BJ (cell line): ENCODE measurements at regions not wholly inside any gene's neighbourhood (a gene's known extent, or its start where the extent isn't known, plus 50 kb on each side); places are given as distances from the start of the nearest gene placed in this dataset.

ENCODE experiments used
- CTCF ChIA-PET: fragments of 350-600 bp; formaldehyde crosslinking; extraction: SDS; loops from one replicate; lab custom pipeline; 2021; ENCODE audit warnings: antibody characterized with exemption, inconsistent platforms; lab: Yijun Ruan, JAX
- POLR2A ChIA-PET: fragments of 300-600 bp; sonication (Branson Sonifier 250); formaldehyde crosslinking; extraction: SDS; loops from one replicate; lab custom pipeline; 2021; ENCODE audit warnings: antibody characterized with exemption; lab: Charles Lee
- DNase-seq: peaks from one replicate; pipeline ENCODE4 v3.0.0-alpha.2; 2011; ENCODE audit warnings: low read depth
- H3K27me3 ChIP-seq: 2 replicates; pipeline ENCODE4 v1.6.0; 2011; ENCODE audit warnings: low read length; ENCODE audit not compliant: control insufficient read depth, insufficient read depth
- H3K36me3 ChIP-seq: 2 replicates; pipeline ENCODE4 v1.5.1; 2011; ENCODE audit warnings: low read length; ENCODE audit not compliant: control insufficient read depth, insufficient read depth
- H3K4me3 ChIP-seq: 2 replicates; pipeline ENCODE4 v1.5.1; 2011; ENCODE audit warnings: low read depth, mild to moderate bottlenecking, control low read depth, low read length
- TF ChIP-seq, protein P1 (sequence below): IDR thresholded peaks from 2 replicates; pipeline ENCODE4 v1.5.1; 2011; ENCODE audit warnings: low read depth, mild to moderate bottlenecking, control low read depth, inconsistent platforms, low read length, moderate library complexity; ENCODE audit not compliant: insufficient read depth

DNA sequence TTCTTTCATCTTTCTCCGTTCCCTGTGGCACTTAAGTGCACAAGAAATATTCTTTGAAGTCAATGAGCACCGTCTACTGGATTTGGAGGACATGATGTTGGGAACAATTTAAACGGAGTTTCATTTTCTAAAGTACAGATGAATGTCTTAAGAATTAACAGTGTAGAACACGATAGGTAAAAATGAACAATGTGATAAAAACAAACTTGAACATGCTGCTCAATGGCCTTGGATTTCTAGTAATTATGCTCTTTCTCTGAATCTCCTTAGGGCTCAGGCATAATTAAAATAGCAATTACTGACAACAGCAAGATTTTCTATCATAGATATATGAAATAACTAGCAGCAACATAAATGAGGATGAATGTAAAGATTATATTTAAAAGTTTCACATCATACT, 142.2 kb upstream of the CDH6 start:
- no peaks in the 10 kb centered on the region for H3K27me3 ChIP-seq
- ChIA-PET CTCF (no interaction called here), POLR2A (no interaction called here)
- DNase-seq = no peak
- TF ChIP-seq, protein P1, sequence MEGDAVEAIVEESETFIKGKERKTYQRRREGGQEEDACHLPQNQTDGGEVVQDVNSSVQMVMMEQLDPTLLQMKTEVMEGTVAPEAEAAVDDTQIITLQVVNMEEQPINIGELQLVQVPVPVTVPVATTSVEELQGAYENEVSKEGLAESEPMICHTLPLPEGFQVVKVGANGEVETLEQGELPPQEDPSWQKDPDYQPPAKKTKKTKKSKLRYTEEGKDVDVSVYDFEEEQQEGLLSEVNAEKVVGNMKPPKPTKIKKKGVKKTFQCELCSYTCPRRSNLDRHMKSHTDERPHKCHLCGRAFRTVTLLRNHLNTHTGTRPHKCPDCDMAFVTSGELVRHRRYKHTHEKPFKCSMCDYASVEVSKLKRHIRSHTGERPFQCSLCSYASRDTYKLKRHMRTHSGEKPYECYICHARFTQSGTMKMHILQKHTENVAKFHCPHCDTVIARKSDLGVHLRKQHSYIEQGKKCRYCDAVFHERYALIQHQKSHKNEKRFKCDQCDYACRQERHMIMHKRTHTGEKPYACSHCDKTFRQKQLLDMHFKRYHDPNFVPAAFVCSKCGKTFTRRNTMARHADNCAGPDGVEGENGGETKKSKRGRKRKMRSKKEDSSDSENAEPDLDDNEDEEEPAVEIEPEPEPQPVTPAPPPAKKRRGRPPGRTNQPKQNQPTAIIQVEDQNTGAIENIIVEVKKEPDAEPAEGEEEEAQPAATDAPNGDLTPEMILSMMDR = no peak
- H3K36me3 ChIP-seq = no peaks in the 10 kb centered on the region
- no peak overlapping the region for H3K4me3 ChIP-seq

DNA sequence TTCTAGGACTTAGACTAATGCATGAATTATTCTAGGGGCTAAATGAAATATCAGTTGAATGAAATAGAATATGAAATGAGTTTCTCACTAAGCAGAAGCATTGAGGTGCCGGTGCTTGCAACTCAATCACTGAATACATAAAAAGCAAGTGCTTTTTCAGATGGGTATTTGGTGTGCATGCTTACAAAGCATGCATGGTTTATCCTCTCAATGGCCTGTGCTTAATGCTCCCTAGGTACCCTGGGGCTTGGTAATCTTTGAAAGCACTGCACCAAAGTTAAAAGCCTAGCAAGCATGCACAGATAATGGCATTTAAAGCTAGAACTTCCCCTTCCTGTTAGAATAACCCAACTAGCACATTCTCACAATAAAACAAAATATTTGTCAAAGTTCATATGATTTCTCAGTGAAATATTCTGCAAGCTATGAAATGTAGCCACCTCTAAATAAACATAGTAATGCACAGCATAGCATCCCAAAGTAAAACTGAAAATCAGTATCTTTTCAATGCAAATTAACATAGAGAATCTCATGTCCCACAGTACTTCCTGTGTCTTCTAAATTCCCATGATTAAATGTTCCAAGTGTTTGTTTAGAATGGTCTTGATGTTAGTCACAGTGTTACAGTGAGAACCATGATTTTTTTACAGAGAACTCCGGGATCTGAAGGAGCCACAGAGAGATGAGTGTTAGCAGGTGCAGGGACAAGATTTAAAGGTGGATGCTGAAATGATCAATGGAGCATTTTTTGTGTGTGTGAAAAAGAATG, 143.4 kb upstream of the CDH6 start:
- ChIA-PET POLR2A (no interaction called here), CTCF (no interaction called here)
- Histone ChIP-seq H3K4me3 (no peak overlapping the region), H3K27me3 (no peaks in the 10 kb centered on the region), H3K36me3 (no peaks in the 10 kb centered on the region)
- DNase-seq = no peak
- TF ChIP-seq, protein P1 = no peak

DNA sequence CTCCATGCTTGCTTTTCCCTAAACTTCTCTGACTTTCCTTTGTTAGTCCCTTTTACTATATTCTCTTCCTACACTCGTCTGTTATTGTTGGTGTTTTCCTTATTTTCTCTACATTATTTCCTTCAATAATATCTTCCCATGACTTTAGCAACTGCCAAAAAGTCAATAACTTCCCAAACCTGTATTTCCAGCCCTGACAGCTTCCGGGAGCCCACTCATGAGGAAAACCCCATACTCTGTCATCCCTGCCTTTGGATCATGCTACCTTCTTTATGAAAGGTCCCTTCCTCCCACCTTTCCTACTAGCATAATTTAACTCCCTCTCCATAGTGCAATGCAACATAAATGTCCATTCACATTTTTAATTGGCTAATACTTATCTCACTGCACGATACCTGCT, 144.0 kb upstream of the CDH6 start:
- DNase-seq = no peak
- H3K27me3 ChIP-seq = no peaks in the 10 kb centered on the region
- TF ChIP-seq, protein P1 = no peak
- ChIA-PET POLR2A (no interaction called here), CTCF (no interaction called here)
- H3K36me3 ChIP-seq = no peaks in the 10 kb centered on the region
- no peak overlapping the region for H3K4me3 ChIP-seq

DNA sequence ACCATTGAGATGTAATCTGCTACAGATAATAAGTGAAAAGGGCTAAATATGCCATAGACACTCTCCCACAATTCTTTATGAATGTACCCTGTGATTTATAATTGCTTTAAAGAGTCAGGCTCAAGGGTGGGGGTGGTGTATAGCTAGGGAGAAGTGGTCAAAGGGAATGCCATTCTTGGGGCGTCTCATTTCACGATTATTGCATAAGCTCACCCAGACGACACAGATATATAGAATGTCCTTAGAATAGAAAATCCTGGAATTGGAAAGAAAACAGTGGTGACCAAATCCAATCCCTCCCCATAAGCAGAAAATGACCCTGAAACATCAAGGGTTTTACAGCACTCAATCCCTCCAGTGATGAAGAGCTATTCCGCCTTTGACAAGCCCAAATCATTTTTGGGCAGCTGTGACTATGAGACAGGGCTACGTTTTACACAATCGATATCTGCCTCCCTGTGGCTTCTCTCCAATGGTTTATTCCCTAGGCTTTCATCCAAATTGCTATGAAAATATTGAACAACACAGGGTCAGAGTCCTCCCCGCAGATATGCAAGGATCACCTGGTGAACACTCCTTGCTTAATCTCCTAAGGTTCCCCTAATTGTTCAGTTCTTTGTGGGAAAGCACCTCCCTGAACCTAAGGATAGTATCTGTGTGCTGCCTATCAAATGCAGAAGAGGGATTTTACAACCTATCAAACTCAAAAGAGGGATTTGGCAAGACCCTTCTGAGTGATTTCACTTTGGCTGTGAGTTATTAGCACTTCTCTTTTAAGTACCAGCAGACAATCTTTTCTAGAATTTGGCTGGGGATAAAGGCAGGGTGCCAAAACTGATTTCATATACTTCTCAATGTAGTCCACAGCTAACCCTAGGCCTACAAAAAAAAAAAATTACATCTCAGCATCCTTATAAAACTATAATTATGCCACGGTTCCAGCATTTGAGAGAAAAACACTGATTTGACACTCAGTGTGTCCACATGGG, 144.9 kb upstream of the CDH6 start:
- DNase-seq = no peak
- H3K4me3 ChIP-seq = no peak overlapping the region
- POLR2A ChIA-PET = no interaction called here
- no peaks in the 10 kb centered on the region for H3K36me3 ChIP-seq
- TF ChIP-seq, protein P1 = no peak
- CTCF ChIA-PET = no interaction called here
- no peaks in the 10 kb centered on the region for H3K27me3 ChIP-seq

DNA sequence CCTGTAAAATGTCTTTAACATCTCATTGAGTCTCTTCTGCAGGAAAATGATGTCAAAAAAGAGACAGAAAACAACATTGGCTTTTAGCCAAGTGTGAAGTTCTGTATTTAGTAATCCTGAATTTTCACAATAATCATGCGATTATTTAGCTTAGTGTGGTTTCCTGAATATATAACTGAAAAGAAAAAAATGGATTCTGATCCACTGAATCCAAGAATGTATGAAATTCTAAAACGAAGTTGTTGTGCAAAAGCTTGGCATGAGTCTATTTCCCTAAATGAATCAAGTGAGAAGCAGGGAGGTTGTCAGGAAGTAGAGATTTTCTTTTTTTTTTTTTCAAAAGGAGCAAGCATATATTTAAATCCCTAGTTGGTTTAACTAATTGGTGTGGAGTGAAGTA, 145.9 kb upstream of the CDH6 start:
- DNase-seq = no peak
- CTCF ChIA-PET = no interaction called here
- POLR2A ChIA-PET = no interaction called here

More for the DNA sequence above, 145.9 kb upstream of the CDH6 start:
- TF ChIP-seq, protein P1 = no peak
- Histone ChIP-seq H3K4me3 (no peak overlapping the region), H3K27me3 (no peaks in the 10 kb centered on the region), H3K36me3 (no peaks in the 10 kb centered on the region)
